ENCODE measurements at regions not wholly inside any gene's neighbourhood (a gene's known extent, or its start where the extent isn't known, plus 50 kb on each side); places are given as distances from the start of the nearest gene placed in this dataset.
A peak's percentile ranks its signal among the peaks of the same experiment; 100 is the strongest.

DNA sequence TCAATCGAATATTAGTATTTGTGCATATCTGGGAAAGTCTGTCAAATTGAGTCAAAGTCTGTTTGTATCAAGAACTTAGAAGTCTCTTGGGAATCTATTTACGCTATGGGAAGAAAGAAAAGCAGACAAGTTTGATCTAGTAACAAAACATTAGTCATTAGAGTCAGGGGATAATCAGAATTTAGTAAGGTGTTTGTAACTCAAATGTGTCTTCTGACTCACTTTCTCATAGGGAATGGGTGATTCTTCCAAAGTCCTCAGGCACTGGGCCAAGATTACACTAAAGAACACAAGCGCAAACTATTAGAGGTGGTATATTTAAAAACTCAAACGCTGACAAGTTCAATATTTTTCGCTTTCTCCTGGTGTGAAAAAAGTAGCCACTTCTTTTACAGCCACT lies 926.5 kb downstream of the PDHA2 start:
- no peak for DNase-seq (ENCODE audit: low read depth)

GRCh38 chr4:96767815-96768480 lies 928.1 kb downstream of the PDHA2 start:
- DNase-seq (ENCODE audit: low read depth): no peak

DNA sequence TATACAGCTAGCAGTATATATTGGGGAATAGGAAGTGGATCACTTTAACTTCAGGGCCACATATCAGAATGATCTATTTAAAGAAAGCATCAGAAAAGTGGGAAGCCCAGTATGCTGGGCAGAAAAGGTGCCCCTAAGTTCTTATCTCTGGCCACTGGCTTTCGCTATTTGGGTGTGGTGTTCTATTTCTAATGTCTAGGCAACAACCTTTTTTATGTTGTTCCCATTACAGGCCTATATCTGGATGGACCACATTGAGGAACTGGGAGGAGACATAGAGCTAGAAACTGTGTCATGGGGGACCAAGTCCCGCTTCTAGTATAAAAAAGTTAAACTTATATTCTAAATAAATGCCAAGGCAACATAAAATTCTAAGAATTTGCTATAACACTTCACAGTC lies 935.6 kb downstream of the PDHA2 start:
- no peak for DNase-seq (ENCODE audit: low read depth)

GRCh38 chr4:96776920-96777527 lies 937.1 kb downstream of the PDHA2 start:
- no peak for DNase-seq (ENCODE audit: low read depth)

DNA sequence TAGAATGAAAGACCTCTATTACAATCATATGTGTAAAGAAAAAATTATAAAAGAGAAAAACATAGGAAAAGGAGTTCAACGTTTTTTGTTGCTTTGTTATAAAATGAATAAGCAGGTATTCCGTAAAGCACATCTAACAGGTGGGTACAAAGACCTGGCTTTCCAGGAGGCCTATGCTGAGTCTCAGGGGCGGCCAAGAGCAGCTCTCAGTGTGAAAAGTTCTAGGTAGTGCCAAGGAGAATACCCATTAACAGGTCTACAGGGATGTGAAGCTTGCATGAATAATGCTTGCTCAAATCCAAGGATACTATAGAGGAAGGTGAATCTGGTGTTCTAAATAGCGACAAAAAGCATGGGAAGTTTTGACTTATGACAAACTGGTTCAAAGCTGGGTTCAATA lies 944.4 kb downstream of the PDHA2 start:
- no peak for DNase-seq (ENCODE audit: low read depth)

GRCh38 chr4:96786306-96786705 lies 946.4 kb downstream of the PDHA2 start:
- DNase-seq (ENCODE audit: low read depth): no peak

DNA sequence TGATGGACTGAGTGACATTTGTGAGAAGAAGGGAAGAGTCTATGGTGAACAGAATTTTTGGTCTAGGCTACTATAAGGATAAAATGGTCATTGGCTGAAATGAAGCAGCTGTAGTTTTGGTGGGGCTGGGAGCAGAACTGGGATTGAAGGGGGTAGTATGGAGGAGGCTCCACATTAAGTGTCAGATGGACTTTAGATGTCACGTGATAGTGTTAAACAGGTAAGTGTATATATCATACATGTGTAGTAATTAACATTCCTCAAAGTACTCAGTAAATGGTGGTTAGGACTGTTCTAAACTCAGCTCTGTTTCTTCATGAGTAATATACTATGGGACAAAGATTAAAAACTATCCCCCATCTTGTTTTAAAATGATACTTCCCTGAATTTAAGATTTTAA lies 947.9 kb downstream of the PDHA2 start:
- DNase-seq (ENCODE audit: low read depth): no peak

- DNase-seq (ENCODE audit: low read depth): no peak
These were observed 969.7 kb downstream of the PDHA2 start for GRCh38 chr4:96809563-96809962.

- no peak for DNase-seq (ENCODE audit: low read depth)
These were observed 987.2 kb downstream of the PDHA2 start for GRCh38 chr4:96827086-96827485.

DNA sequence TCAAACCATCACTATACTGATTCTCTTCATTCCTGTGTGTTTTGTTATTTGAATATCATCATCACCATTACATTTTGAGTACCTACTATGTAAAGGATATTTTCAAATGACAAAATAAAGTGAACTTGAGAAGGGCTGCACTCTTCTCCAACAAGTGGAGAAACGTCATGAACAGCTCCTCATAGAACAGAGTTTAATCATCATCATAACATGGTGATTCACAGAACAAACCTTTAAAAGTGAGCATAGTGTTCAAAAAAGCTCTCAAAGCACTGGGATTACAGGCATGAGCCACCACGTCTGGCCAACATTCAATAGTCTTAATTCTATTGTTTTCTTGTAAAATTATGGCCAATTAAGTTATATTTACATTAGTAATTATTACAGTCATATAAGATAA lies 993.9 kb downstream of the PDHA2 start:
- peak; percentile 61 for DNase-seq (ENCODE audit: low read depth)

DNA sequence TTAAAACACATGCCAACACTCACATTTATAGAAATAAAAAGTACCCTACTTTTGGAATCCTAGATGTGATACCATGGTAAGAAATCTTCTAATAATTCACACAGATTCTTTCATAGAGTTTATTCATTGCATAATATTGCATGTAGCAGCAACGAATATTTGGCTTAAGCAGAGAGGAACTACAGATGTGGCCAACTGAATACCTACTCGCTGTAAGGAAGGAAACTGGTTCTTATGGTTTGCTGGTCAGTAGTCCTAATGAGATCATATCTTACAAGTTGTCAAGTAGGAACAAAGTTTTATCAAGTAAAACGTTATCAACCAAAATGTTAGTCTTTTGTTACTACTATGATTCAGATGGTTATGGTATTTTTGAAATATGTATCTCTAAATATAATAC lies 996.1 kb downstream of the PDHA2 start:
- no peak for DNase-seq (ENCODE audit: low read depth)

GRCh38 chr4:96839441-96839840 lies 999.5 kb downstream of the PDHA2 start:
- no peak for DNase-seq (ENCODE audit: low read depth)

GRCh38 chr4:96841801-96842200 lies 1001.9 kb downstream of the PDHA2 start:
- DNase-seq (ENCODE audit: low read depth): no peak

DNA sequence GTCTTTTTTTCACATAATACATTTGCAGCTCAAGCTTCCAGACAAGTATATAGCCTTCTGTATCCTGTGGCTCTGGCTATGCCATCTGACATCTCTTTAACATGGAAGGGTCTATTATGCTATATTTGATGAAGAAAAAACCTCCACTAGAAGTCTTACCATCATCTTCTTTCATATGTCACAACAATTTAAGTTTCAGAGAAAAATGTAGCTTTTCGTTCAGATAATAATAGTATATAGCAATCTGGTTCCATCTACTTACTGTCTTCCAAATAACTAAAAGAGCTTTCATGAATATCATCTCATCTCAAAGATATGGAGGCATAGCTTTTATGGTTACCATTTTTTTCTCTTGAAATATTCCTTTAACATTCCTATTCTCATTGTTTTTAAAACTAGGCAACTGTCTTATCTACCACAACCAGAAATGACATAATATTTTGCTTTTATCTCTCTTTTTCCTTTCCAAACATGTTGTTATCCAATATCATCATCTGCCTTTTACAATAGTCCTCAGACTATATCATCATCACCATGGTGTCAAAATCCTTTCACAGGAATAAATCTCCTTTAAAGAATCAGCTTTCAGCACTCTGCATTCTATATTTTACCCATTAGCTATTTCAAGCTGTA lies 1005.1 kb downstream of the PDHA2 start:
- no peak for DNase-seq (ENCODE audit: low read depth)

DNA sequence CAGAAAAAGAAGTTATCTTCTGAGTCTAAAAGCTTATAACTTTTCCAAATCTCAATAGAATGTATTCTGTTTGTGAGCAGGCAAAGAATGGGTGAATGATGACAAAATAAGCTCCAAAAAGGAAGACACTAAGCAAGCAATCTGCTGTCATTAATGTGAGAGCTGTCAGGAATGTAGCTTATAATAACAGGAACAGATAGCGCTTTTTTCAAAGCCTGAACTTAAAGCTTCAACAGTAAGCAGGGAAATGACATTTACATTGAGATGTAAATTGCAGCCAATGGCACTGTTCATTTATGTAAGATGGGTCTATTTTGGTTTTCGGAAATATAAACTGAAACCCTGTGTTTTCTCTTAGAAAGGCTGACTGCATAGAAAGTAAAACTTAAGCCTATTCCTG lies 1005.9 kb downstream of the PDHA2 start:
- no peak for DNase-seq (ENCODE audit: low read depth)

DNA sequence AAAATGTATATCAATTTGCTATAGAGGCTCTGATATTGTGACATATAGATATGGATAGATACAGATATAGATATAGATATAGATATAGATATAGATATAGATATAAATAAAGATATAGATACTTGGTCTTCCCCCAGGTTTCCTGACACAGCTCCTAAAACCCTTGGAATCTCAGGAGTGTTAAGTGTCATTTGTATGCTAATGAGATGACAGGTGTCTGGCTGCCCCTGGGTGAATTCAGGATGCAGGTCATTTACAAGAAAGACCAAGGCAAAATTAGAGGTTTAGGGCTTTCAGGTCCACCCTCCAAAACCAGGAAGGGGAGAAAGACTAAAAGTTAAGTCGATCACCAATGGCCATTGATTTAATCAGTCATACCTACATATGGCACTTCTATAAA lies 1034.8 kb downstream of the PDHA2 start:
- no peak for DNase-seq (ENCODE audit: low read depth)

GRCh38 chr4:96879527-96879926 lies 1039.6 kb downstream of the PDHA2 start:
- DNase-seq (ENCODE audit: low read depth): no peak

GRCh38 chr4:96887857-96888256 lies 1048.0 kb downstream of the PDHA2 start:
- peak; percentile 6 for DNase-seq (ENCODE audit: low read depth)

DNA sequence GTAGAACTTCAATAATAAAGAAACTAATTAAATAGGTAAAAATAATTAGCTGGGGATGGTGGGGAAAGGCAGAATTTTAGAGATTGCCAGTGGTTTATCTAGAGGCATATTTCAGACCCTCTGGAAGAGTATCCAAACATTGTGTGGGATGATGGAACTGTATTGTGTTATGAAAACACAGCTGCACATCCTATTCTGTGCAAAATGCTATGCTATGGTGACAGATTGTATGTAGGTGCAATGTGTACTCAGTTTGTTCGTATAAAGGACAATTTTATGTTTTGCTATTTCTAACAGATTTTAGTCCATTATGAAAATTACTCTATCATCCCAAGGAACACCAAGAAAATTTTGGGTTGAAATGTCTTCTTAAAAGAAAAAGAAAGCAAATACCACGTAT lies 1054.7 kb downstream of the PDHA2 start:
- DNase-seq (ENCODE audit: low read depth): no peak

DNA sequence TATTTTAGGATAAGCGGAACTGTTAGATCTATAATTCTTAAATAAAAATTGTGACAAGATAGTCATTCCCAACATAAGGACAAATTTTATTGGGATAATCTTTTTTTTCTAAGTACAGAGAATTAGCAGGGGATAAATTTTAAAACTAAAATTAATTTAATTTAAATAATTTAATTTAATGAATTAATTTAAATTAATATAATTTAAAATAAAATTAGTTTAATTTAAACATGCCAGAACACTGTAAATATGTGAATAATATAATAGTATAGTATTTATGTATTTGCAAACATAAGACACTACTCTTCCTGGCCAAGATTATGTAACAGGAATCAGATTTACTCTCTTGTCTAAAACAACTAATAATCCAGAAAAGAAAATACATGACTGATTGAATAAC lies 1055.9 kb downstream of the PDHA2 start:
- DNase-seq (ENCODE audit: low read depth): no peak

- DNase-seq (ENCODE audit: low read depth): no peak
These were observed 1072.8 kb downstream of the PDHA2 start for GRCh38 chr4:96912716-96913115.

- DNase-seq (ENCODE audit: low read depth): peak; percentile 57
These were observed 1073.7 kb downstream of the PDHA2 start for GRCh38 chr4:96913441-96914080.

GRCh38 chr4:96916711-96917110 lies 1076.8 kb downstream of the PDHA2 start:
- no peak for DNase-seq (ENCODE audit: low read depth)
